Mesendoderm (in vitro differentiated cells): ENCODE measurements at regions not wholly inside any gene's neighbourhood (a gene's known extent, or its start where the extent isn't known, plus 50 kb on each side); places are given as distances from the start of the nearest gene placed in this dataset.

ENCODE experiments used
- DNase-seq: peaks from one replicate; pipeline ENCODE4 v3.0.0; 2013
- H2AK5ac ChIP-seq: 2 replicates; pipeline ENCODE4 v1.6.1; 2013; ENCODE audit warnings: low read length, inconsistent platforms
- H2BK120ac ChIP-seq: 2 replicates; pipeline ENCODE4 v1.6.1; 2013; ENCODE audit warnings: low read depth, mild to moderate bottlenecking, low read length, moderate library complexity, mixed read lengths
- H2BK15ac ChIP-seq: replicated peaks from 2 replicates; pipeline ENCODE4 v1.6.1; 2013; ENCODE audit warnings: low read depth, mild to moderate bottlenecking, moderate library complexity
- H2BK5ac ChIP-seq: 2 replicates; pipeline ENCODE4 v1.6.1; 2013; ENCODE audit warnings: low read length, inconsistent platforms
- H3K18ac ChIP-seq: 2 replicates; pipeline ENCODE4 v1.6.1; 2013; ENCODE audit warnings: mild to moderate bottlenecking, low read length, mixed read lengths
- H3K23ac ChIP-seq: one replicate; pipeline ENCODE4 v1.6.1; 2013; ENCODE audit warnings: low read length
- H3K27ac ChIP-seq: 2 replicates; pipeline ENCODE4 v1.5.1; 2013; ENCODE audit warnings: low read depth, mild to moderate bottlenecking, inconsistent platforms, low read length, moderate library complexity
- H3K27me3 ChIP-seq: 2 replicates; pipeline ENCODE4 v1.6.1; 2013; ENCODE audit warnings: low read length, control low read depth, mild to moderate bottlenecking, inconsistent platforms; ENCODE audit not compliant: insufficient read depth, poor library complexity
- H3K36me3 ChIP-seq: 2 replicates; pipeline ENCODE4 v1.6.1; 2013; ENCODE audit warnings: low read length, inconsistent platforms; ENCODE audit not compliant: control insufficient read depth, insufficient read depth
- H3K4ac ChIP-seq: one replicate; pipeline ENCODE4 v1.6.1; 2013; ENCODE audit warnings: low read depth, mild to moderate bottlenecking, low read length, moderate library complexity
- H3K4me1 ChIP-seq: 2 replicates; pipeline ENCODE4 v1.6.1; 2013; ENCODE audit warnings: low read depth, low read length, inconsistent platforms; ENCODE audit not compliant: control insufficient read depth
- H3K4me2 ChIP-seq: 2 replicates; pipeline ENCODE4 v1.6.1; 2013; ENCODE audit warnings: low read length
- H3K4me3 ChIP-seq: 2 replicates; pipeline ENCODE4 v1.5.1; 2013; ENCODE audit warnings: mild to moderate bottlenecking, low read length
- H3K56ac ChIP-seq: one replicate; pipeline ENCODE4 v1.6.1; 2013; ENCODE audit warnings: low read length
- H3K79me1 ChIP-seq: 2 replicates; pipeline ENCODE4 v1.6.1; 2013; ENCODE audit warnings: low read length, inconsistent platforms
- H3K79me2 ChIP-seq: 2 replicates; pipeline ENCODE4 v1.6.1; 2013; ENCODE audit warnings: mild to moderate bottlenecking, low read length; ENCODE audit not compliant: control insufficient read depth, insufficient read depth
- H3K9ac ChIP-seq: 2 replicates; pipeline ENCODE4 v1.6.1; 2013; ENCODE audit warnings: low read length, inconsistent platforms
- H4K5ac ChIP-seq: one replicate; pipeline ENCODE4 v1.6.1; 2013; ENCODE audit warnings: low read length
- H4K8ac ChIP-seq: one replicate; pipeline ENCODE4 v1.6.1; 2013; ENCODE audit warnings: low read depth, mild to moderate bottlenecking, control low read depth, low read length, moderate library complexity
- WGBS: extraction: QIAGEN DNeasy Blood & Tissue Kit; methylation state at CpG from one replicate; pipeline ENCODE4 v1.1.7; 2013; ENCODE audit warnings: low lambda C conversion rate, missing lambda C conversion rate; ENCODE audit not compliant: insufficient coverage; ENCODE audit errors: extremely low coverage; 5-methylcytosine and 5-hydroxymethylcytosine counted together

GRCh38 chr11:115950660-115951059, 446.4 kb upstream of the CADM1 start:
- Histone ChIP-seq H3K9ac (no peak overlapping the region), H3K36me3 (no peaks in the 10 kb centered on the region), H3K56ac (no peak overlapping the region), H3K79me2 (no peaks in the 10 kb centered on the region), H2BK120ac (no peak overlapping the region), H3K27ac (no peak overlapping the region), H4K5ac (no peak overlapping the region), H3K23ac (no peak overlapping the region), H3K4me3 (no peak overlapping the region), H3K27me3 (no peaks in the 10 kb centered on the region), H3K4me1 (no peaks in the 10 kb centered on the region), H4K8ac (no peak overlapping the region), H3K79me1 (no peaks in the 10 kb centered on the region), H2AK5ac (no peak overlapping the region), H2BK15ac (no peak overlapping the region), H3K18ac (no peak overlapping the region), H3K4ac (no peak overlapping the region), H3K4me2 (no peak overlapping the region), H2BK5ac (no peak overlapping the region)
- no CpG with 5 or more reads among the region's 2 CpGs for WGBS
- DNase-seq, result no peak

- no peaks in the 10 kb centered on the region for H3K4me1 ChIP-seq
- H3K27ac ChIP-seq, result no peak overlapping the region
- H2BK5ac ChIP-seq, result no peak overlapping the region
- H3K23ac ChIP-seq, result no peak overlapping the region
- H3K4me3 ChIP-seq, result no peak overlapping the region
- no peaks in the 10 kb centered on the region for H3K79me1 ChIP-seq
- no peak overlapping the region for H3K4ac ChIP-seq
- no peak overlapping the region for H4K5ac ChIP-seq
- H4K8ac ChIP-seq, result no peak overlapping the region
- no peak overlapping the region for H3K56ac ChIP-seq
- no peak overlapping the region for H3K4me2 ChIP-seq
- no peak overlapping the region for H2BK120ac ChIP-seq
- H2AK5ac ChIP-seq, result no peak overlapping the region
- no peaks in the 10 kb centered on the region for H3K27me3 ChIP-seq
- no peak overlapping the region for H3K18ac ChIP-seq
- H2BK15ac ChIP-seq, result no peak overlapping the region
- no peak for DNase-seq
- no peaks in the 10 kb centered on the region for H3K79me2 ChIP-seq
- WGBS, result no CpG with 5 or more reads among the region's 8 CpGs
- no peak overlapping the region for H3K9ac ChIP-seq
- no peaks in the 10 kb centered on the region for H3K36me3 ChIP-seq
Observed at GRCh38 chr11:115944596-115944995, 440.4 kb upstream of the CADM1 start.

DNA sequence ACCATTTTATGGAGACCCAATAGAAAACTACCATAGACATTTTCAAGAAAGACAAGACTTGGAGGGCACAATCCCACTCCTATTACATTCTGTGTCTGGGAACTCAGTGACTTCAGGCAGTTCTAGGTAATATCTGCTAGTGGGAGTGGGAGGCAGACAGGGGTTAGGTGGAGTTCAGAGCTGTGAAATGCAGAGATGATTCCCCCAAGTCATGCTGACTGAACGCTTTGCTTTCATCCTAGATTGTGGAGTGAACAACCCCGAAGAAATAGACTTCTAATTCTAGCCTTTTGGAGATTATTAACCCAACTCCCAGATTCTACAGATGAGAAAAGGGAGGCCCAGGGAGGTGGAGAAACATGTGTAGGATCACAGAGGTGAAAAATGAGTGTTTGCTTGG, 437.8 kb upstream of the CADM1 start:
- no peak overlapping the region for H2BK5ac ChIP-seq
- DNase-seq, result no peak
- H3K56ac ChIP-seq, result no peak overlapping the region
- no peaks in the 10 kb centered on the region for H3K79me2 ChIP-seq
- no peak overlapping the region for H3K18ac ChIP-seq
- H4K8ac ChIP-seq, result no peak overlapping the region
- no peak overlapping the region for H2AK5ac ChIP-seq
- WGBS, result no CpG with 5 or more reads among the region's 2 CpGs
- no peak overlapping the region for H3K4me2 ChIP-seq
- H4K5ac ChIP-seq, result no peak overlapping the region
- H2BK15ac ChIP-seq, result no peak overlapping the region
- no peak overlapping the region for H3K4me3 ChIP-seq
- H3K36me3 ChIP-seq, result no peaks in the 10 kb centered on the region
- no peak overlapping the region for H3K4ac ChIP-seq
- H3K27me3 ChIP-seq, result no peaks in the 10 kb centered on the region
- no peak overlapping the region for H3K9ac ChIP-seq
- no peak overlapping the region for H2BK120ac ChIP-seq
- no peak overlapping the region for H3K23ac ChIP-seq
- H3K27ac ChIP-seq, result no peak overlapping the region
- no peaks in the 10 kb centered on the region for H3K79me1 ChIP-seq
- H3K4me1 ChIP-seq, result no peaks in the 10 kb centered on the region

DNA sequence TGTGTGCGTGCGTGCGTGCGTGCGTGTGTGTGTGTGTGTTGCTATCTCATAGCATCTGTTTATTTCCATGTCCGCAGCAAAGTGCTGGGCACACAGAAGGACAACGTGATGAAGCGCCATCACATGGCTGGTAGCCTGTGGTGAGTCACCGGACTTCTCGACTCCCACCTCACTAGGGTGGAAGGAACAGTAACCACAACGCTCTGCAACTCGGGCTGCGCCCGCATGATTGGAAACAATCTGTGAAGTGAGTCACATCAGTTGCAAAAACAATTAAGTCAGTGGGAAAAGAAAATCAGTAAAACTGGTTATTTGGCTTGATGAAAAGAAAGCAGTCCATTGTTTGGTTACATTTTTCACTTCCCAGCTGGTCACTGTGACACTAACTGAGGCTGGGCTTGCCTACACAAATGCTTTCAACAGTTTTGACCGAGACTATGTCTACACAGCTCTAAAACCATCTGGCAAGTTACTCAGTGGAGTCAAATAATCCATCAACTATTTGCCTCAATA, 437.3 kb upstream of the CADM1 start:
- H3K79me1 ChIP-seq, result no peaks in the 10 kb centered on the region
- H3K79me2 ChIP-seq, result no peaks in the 10 kb centered on the region
- H3K36me3 ChIP-seq, result no peaks in the 10 kb centered on the region
- H3K23ac ChIP-seq, result no peak overlapping the region
- H3K27me3 ChIP-seq, result no peaks in the 10 kb centered on the region
- no peak overlapping the region for H3K4me3 ChIP-seq
- H2BK5ac ChIP-seq, result no peak overlapping the region
- H4K5ac ChIP-seq, result no peak overlapping the region
- no peak overlapping the region for H3K56ac ChIP-seq
- H3K27ac ChIP-seq, result no peak overlapping the region
- H3K9ac ChIP-seq, result no peak overlapping the region
- no peak for DNase-seq
- H3K18ac ChIP-seq, result no peak overlapping the region
- H3K4me1 ChIP-seq, result no peaks in the 10 kb centered on the region
- H2BK120ac ChIP-seq, result no peak overlapping the region
- H2AK5ac ChIP-seq, result no peak overlapping the region
- no peak overlapping the region for H3K4ac ChIP-seq
- no peak overlapping the region for H3K4me2 ChIP-seq
- H2BK15ac ChIP-seq, result no peak overlapping the region
- no CpG with 5 or more reads among the region's 15 CpGs for WGBS
- no peak overlapping the region for H4K8ac ChIP-seq

GRCh38 chr11:115941044-115941443, 436.8 kb upstream of the CADM1 start:
- Histone ChIP-seq H3K27me3 (no peaks in the 10 kb centered on the region), H3K4me3 (no peak overlapping the region), H3K79me1 (no peaks in the 10 kb centered on the region), H4K8ac (no peak overlapping the region), H3K4ac (no peak overlapping the region), H4K5ac (no peak overlapping the region), H3K4me2 (no peak overlapping the region), H3K27ac (no peak overlapping the region), H2BK120ac (no peak overlapping the region), H3K9ac (no peak overlapping the region), H3K56ac (no peak overlapping the region), H2BK15ac (no peak overlapping the region), H2AK5ac (no peak overlapping the region), H3K23ac (no peak overlapping the region), H2BK5ac (no peak overlapping the region), H3K36me3 (no peaks in the 10 kb centered on the region), H3K79me2 (no peaks in the 10 kb centered on the region), H3K4me1 (no peaks in the 10 kb centered on the region), H3K18ac (no peak overlapping the region)
- no peak for DNase-seq
- WGBS, result no CpG with 5 or more reads among the region's 5 CpGs

- Histone ChIP-seq H3K56ac (no peak overlapping the region), H2BK5ac (no peak overlapping the region), H3K4ac (no peak overlapping the region), H4K5ac (no peak overlapping the region), H3K79me1 (no peaks in the 10 kb centered on the region), H3K27me3 (no peaks in the 10 kb centered on the region), H3K18ac (no peak overlapping the region), H2BK15ac (no peak overlapping the region), H3K23ac (no peak overlapping the region), H3K9ac (no peak overlapping the region), H3K4me2 (no peak overlapping the region), H2BK120ac (no peak overlapping the region), H3K4me1 (no peaks in the 10 kb centered on the region), H2AK5ac (no peak overlapping the region), H4K8ac (no peak overlapping the region), H3K79me2 (no peaks in the 10 kb centered on the region), H3K36me3 (no peaks in the 10 kb centered on the region), H3K4me3 (no peak overlapping the region), H3K27ac (no peak overlapping the region)
- no peak for DNase-seq
- no CpG with 5 or more reads among the region's 7 CpGs for WGBS
Observed at GRCh38 chr11:115939731-115940421, 435.7 kb upstream of the CADM1 start.
